Ovary (tissue), 7 donors: ENCODE measurements at regions not wholly inside any gene's neighbourhood (a gene's known extent, or its start where the extent isn't known, plus 50 kb on each side); places are given as distances from the start of the nearest gene placed in this dataset.

Source experiments
- DNase-seq, 5 donors: peaks; one replicate each; pipeline ENCODE4 v3.0.0-alpha.2; 2019 to 2020
- H3K27ac ChIP-seq, 2 donors: fragments of 200-600 bp; one replicate each; pipeline versions ENCODE4 v1.5.1 to v1.8.0; 2019 to 2022
- H3K27me3 ChIP-seq: fragments of 200-600 bp; one replicate; pipeline ENCODE4 v1.8.0; 2022
- H3K36me3 ChIP-seq: fragments of 200-600 bp; sonication (generic); one replicate; pipeline ENCODE4 v1.5.1; 2019
- H3K4me1 ChIP-seq: one replicate; pipeline ENCODE4 v1.8.1; 2013; ENCODE audit warnings: mild to moderate bottlenecking, moderate library complexity; ENCODE audit not compliant: insufficient read depth
- H3K4me3 ChIP-seq: fragments of 200-600 bp; sonication (generic); one replicate; pipeline ENCODE4 v1.5.1; 2017
- H3K9me3 ChIP-seq, 2 donors: fragments of 200-600 bp in 1 of 2; sonication (generic) in 1 of 2; one replicate each; pipeline versions ENCODE4 v1.5.1 to v1.8.1; 2013 to 2019; ENCODE audit warnings: mild to moderate bottlenecking in 1 of 2, moderate library complexity in 1 of 2
- EP300 ChIP-seq: sonication (generic); formaldehyde crosslinking; IDR thresholded peaks from one replicate; pipeline ENCODE4 v1.6.1; 2017; ENCODE audit warnings: antibody characterized with exemption
- POLR2A ChIP-seq: fragments of 450-650 bp; IDR thresholded peaks from one replicate; pipeline ENCODE4 v1.6.1; 2017; ENCODE audit warnings: antibody characterized with exemption, mild to moderate bottlenecking, moderate library complexity
- WGBS, 3 donors: extraction: QIAGEN DNeasy Blood & Tissue Kit in 1 of 3; methylation state at CpG; one replicate each; pipeline versions ENCODE4 v1.1.5 to v1.1.7; 2013 to 2017; 5-methylcytosine and 5-hydroxymethylcytosine counted together
- intact Hi-C, 4 donors: fragments of 100-400 bp; cut with DNase I; formaldehyde crosslinking; loops; one replicate each; pipeline versions ENCODE4 v1.11.0 to v1.15.1; 2022 to 2023
- TF ChIP-seq, protein P1 (sequence below), 3 donors: fragments of 450-650 bp in 2 of 3; fragments of 200-600 bp in 1 of 3; IDR thresholded peaks; one replicate each; pipeline versions ENCODE4 v1.5.1 to v1.8.0; 2016 to 2022; ENCODE audit warnings: antibody characterized with exemption in 3 of 3, mild to moderate bottlenecking in 1 of 3
- donor health status: DM: no; HTN: no; CAD: no; lungs with moderate emphysema.
- donor health status: DM: no; HTN: no; CAD: no.
- donor health status: Bipolar disorder and iron deficiency.
- donor health status: DM: no; HTN: no; CAD: no.
- donor health status: DM: yes; HTN: yes; CAD: no.

DNA sequence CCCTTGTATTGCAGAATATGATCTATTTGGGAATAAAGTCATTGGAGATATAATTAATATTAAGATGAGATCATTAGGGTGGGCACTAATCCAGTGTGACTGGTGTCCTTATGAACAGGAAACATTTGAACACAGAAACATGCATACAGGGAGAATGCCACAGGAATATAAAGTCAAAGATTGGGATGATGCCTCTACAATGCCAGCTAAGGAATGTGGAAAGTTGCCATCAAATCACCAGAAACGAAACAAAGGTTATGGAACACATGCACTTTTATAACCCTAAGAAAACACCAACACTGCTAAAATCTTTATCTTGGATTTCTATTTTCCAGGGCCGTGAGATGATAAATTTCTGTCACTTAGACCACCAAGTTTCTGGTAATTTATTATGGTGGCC lies 442.4 kb upstream of the BCHE start:
- intact Hi-C loops: no loop called here
- Histone ChIP-seq H3K4me1 (no peaks in the 10 kb centered on the region), H3K4me3 (no peak overlapping the region), H3K9me3 (no peaks in the 10 kb centered on the region), H3K36me3 (no peaks in the 10 kb centered on the region), H3K27ac (no peak overlapping the region), H3K27me3 (no peaks in the 10 kb centered on the region)
- TF ChIP-seq EP300 (no peak), POLR2A (no peak)
- TF ChIP-seq, protein P1, sequence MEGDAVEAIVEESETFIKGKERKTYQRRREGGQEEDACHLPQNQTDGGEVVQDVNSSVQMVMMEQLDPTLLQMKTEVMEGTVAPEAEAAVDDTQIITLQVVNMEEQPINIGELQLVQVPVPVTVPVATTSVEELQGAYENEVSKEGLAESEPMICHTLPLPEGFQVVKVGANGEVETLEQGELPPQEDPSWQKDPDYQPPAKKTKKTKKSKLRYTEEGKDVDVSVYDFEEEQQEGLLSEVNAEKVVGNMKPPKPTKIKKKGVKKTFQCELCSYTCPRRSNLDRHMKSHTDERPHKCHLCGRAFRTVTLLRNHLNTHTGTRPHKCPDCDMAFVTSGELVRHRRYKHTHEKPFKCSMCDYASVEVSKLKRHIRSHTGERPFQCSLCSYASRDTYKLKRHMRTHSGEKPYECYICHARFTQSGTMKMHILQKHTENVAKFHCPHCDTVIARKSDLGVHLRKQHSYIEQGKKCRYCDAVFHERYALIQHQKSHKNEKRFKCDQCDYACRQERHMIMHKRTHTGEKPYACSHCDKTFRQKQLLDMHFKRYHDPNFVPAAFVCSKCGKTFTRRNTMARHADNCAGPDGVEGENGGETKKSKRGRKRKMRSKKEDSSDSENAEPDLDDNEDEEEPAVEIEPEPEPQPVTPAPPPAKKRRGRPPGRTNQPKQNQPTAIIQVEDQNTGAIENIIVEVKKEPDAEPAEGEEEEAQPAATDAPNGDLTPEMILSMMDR (IDR thresholded peaks at IDR 0.05): no peak
- no peak for DNase-seq
- 46 to 55% (median 50%) methylated on average over 2 of the region's 2 CpGs for WGBS, 3 donors

DNA sequence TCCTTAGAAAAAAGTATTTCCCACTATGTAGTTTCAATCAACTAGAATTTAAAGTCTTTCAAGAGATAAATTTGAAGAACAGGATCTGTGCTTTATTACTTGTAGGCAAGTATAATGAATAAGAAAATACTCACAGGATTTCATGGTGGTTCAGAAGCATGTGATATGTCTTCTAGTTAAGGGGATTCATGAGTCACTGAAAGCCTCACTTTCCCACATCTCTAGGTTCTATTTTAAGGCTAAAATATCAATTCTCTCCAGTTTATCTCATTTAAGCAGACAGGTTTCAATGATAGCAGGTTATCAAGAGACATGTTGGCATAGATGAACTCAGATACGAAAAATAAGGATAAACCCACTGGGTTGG lies 437.8 kb upstream of the BCHE start:
- intact Hi-C loops: no loop called here
- 57 to 63% (median 58%) methylated on average over 1 of the region's 1 CpG for WGBS, 3 donors

DNA sequence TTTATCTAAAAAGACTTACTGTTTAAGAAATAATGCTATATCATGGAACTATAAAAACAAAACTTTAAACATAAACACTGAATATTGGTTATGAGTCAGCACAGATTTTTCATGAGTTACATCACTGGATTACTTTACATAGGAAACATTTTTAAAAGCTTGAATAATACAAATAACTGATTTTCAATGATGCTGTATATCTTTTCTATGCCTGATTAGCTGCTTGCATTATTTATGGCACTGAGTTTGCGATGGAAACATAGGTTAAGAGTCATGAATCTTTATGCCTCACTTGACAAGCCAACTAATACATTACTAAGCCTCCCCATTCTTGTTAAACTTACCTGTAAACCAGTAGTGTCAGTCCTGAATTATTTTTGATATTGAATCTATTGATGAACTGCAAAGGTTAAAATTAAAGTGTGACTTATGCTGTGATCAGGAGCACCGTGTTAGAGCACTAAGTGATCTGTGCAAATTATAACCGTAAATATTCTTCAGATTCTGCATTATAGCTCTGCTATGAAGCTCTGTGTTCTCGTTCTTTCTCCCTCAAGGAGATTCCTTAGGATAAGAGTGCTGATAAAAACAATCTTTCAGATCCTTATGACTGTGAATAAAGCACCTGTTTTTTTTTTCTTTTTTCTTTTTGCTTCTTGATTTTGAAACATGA lies 437.3 kb upstream of the BCHE start:
- intact Hi-C loops: no loop called here
- TF ChIP-seq, protein P1 (IDR thresholded peaks at IDR 0.05): no peak
- TF ChIP-seq EP300: no peak
- TF ChIP-seq POLR2A: no peak
- Histone ChIP-seq H3K9me3 (no peaks in the 10 kb centered on the region), H3K27me3 (no peaks in the 10 kb centered on the region), H3K27ac (no peak overlapping the region), H3K4me1 (no peaks in the 10 kb centered on the region), H3K36me3 (no peaks in the 10 kb centered on the region), H3K4me3 (no peak overlapping the region)
- no peak for DNase-seq
- 35 to 46% (median 36%) methylated on average over 4 of the region's 4 CpGs for WGBS, 3 donors

More for the DNA sequence above, 437.8 kb upstream of the BCHE start:
- Histone ChIP-seq H3K4me3 (no peak overlapping the region), H3K27me3 (no peaks in the 10 kb centered on the region), H3K9me3 (no peaks in the 10 kb centered on the region), H3K36me3 (no peaks in the 10 kb centered on the region), H3K27ac (no peak overlapping the region), H3K4me1 (no peaks in the 10 kb centered on the region)
- TF ChIP-seq, protein P1 (IDR thresholded peaks at IDR 0.05): no peak
- TF ChIP-seq POLR2A: no peak
- TF ChIP-seq EP300: no peak
- DNase-seq: no peak

DNA sequence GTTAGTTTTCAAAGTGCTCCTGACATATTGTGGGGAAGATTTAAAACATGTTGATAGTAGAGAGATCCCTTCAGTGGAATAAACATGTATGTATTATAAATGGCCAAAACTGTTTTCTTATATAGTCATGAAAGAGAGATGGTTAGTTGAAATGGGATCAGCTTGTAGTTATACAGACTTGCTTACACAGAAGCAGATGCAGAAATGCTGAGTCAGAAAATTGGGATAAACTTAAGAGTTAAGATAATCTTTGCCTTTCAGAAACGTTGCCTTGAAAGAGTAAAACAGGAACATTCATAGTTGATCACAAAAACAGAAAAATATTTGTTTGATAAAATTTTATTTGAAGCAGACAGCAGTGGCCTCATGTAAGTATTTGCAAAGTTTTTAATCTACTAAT lies 433.2 kb upstream of the BCHE start:
- H3K4me3 ChIP-seq: no peak overlapping the region
- no peak for DNase-seq
- intact Hi-C loops: no loop called here
- 0 to 6% (median 2%) methylated on average over 1 of the region's 1 CpG for WGBS, 3 donors
- no peak overlapping the region for H3K27ac ChIP-seq
- H3K36me3 ChIP-seq: no peaks in the 10 kb centered on the region
- no peaks in the 10 kb centered on the region for H3K27me3 ChIP-seq
- H3K9me3 ChIP-seq: no peaks in the 10 kb centered on the region
- TF ChIP-seq, protein P1 (IDR thresholded peaks at IDR 0.05): no peak
- no peaks in the 10 kb centered on the region for H3K4me1 ChIP-seq
